DMS79 (cell line): ENCODE measurements at regions not wholly inside any gene's neighbourhood (a gene's known extent, or its start where the extent isn't known, plus 50 kb on each side); places are given as distances from the start of the nearest gene placed in this dataset.

Experiments
- DNase-seq: peaks from one replicate; lab custom pipeline; 2025; lab: John Stamatoyannopoulos, UW

GRCh38 chr9:121550041-121550440 lies 50.4 kb upstream of the GGTA1 start:
- DNase-seq = no peak

- peak; percentile 30 for DNase-seq
Observed at GRCh38 chr9:121550569-121551512, 51.2 kb upstream of the GGTA1 start.

- DNase-seq = no peak
Observed at GRCh38 chr9:121551985-121552753, 52.5 kb upstream of the GGTA1 start.

- no peak for DNase-seq
Observed at GRCh38 chr9:121556082-121556481, 56.4 kb upstream of the GGTA1 start.

GRCh38 chr9:121556580-121556979 lies 56.9 kb upstream of the GGTA1 start:
- no peak for DNase-seq

GRCh38 chr9:121557581-121558447 lies 58.2 kb upstream of the GGTA1 start:
- DNase-seq = peak; percentile 48

- no peak for DNase-seq
Observed at GRCh38 chr9:121558473-121558872, 58.8 kb upstream of the GGTA1 start.

GRCh38 chr9:121559183-121559582 lies 59.5 kb upstream of the GGTA1 start:
- no peak for DNase-seq

GRCh38 chr9:121560921-121561320 lies 61.3 kb upstream of the GGTA1 start:
- no peak for DNase-seq

GRCh38 chr9:121561385-121562222 lies 62.0 kb upstream of the GGTA1 start:
- no peak for DNase-seq

GRCh38 chr9:121562301-121562700 lies 62.7 kb upstream of the GGTA1 start:
- DNase-seq = no peak

- no peak for DNase-seq
Observed at GRCh38 chr9:121563425-121563824, 63.8 kb upstream of the GGTA1 start.

GRCh38 chr9:121563881-121564460 lies 64.3 kb upstream of the GGTA1 start:
- no peak for DNase-seq

- no peak for DNase-seq
Observed at GRCh38 chr9:121564504-121565260, 65.0 kb upstream of the GGTA1 start.

GRCh38 chr9:121566481-121567465 lies 67.1 kb upstream of the GGTA1 start:
- no peak for DNase-seq

- DNase-seq = no peak
Observed at GRCh38 chr9:121567500-121568342, 68.1 kb upstream of the GGTA1 start.

GRCh38 chr9:121568343-121569265 lies 69.0 kb upstream of the GGTA1 start:
- DNase-seq = no peak
